ENCODE measurements at regions not wholly inside any gene's neighbourhood (a gene's known extent, or its start where the extent isn't known, plus 50 kb on each side); places are given as distances from the start of the nearest gene placed in this dataset.

- no peak for TF ChIP-seq CTCF (IDR thresholded peaks at IDR 0.05)
- Mint-ChIP-seq H3K27ac (no peak overlapping the region), H3K4me3 (no peak overlapping the region), H3K9me3 (no peaks in the 10 kb centered on the region), H3K36me3 (ENCODE audit: low read depth) (no peaks in the 10 kb centered on the region), H3K27me3 (no peaks in the 10 kb centered on the region), H3K4me1 (ENCODE audit: low read depth) (no peaks in the 10 kb centered on the region)
- DNase-seq (no peak), ATAC-seq (no peak)
- intact Hi-C loops (cut with micrococcal nuclease): no loop called here
- CTCF ChIA-PET: no interaction called here
- POLR2A ChIA-PET: no interaction called here
These were observed 194.3 kb upstream of the CD180 start for GRCh38 chr5:67390935-67391334.

GRCh38 chr5:67383451-67383850 is 186.9 kb upstream of the CD180 start:
- CTCF ChIA-PET: no interaction called here
- H3K9me3 Mint-ChIP-seq: no peaks in the 10 kb centered on the region

GRCh38 chr5:67381236-67381880 is 184.8 kb upstream of the CD180 start:
- Mint-ChIP-seq H3K36me3 (ENCODE audit: low read depth) (no peaks in the 10 kb centered on the region), H3K4me1 (ENCODE audit: low read depth) (no peaks in the 10 kb centered on the region), H3K27me3 (no peaks in the 10 kb centered on the region), H3K27ac (no peak overlapping the region), H3K4me3 (no peak overlapping the region), H3K9me3 (no peaks in the 10 kb centered on the region)
- ChIA-PET CTCF (no interaction called here), POLR2A (no interaction called here)
- no peak for TF ChIP-seq CTCF (IDR thresholded peaks at IDR 0.05)
- intact Hi-C loops (cut with micrococcal nuclease): no loop called here
- ATAC-seq (no peak), DNase-seq (no peak)

More at GRCh38 chr5:67383451-67383850, 186.9 kb upstream of the CD180 start:
- Mint-ChIP-seq H3K27me3 (no peaks in the 10 kb centered on the region), H3K36me3 (ENCODE audit: low read depth) (no peaks in the 10 kb centered on the region), H3K4me3 (no peak overlapping the region), H3K27ac (no peak overlapping the region), H3K4me1 (ENCODE audit: low read depth) (no peaks in the 10 kb centered on the region)
- DNase-seq: no peak
- intact Hi-C loops (cut with micrococcal nuclease): no loop called here
- no peak for ATAC-seq
- POLR2A ChIA-PET: no interaction called here
- TF ChIP-seq CTCF (IDR thresholded peaks at IDR 0.05): no peak

GRCh38 chr5:67380431-67380830 is 183.8 kb upstream of the CD180 start:
- CTCF ChIA-PET: no interaction called here

More at GRCh38 chr5:67380431-67380830, 183.8 kb upstream of the CD180 start:
- DNase-seq: no peak
- no peaks in the 10 kb centered on the region for H3K9me3 Mint-ChIP-seq
- intact Hi-C loops (cut with micrococcal nuclease): no loop called here
- TF ChIP-seq CTCF (IDR thresholded peaks at IDR 0.05): no peak
- H3K4me1 Mint-ChIP-seq (ENCODE audit: low read depth): no peaks in the 10 kb centered on the region
- no peak overlapping the region for H3K27ac Mint-ChIP-seq
- H3K4me3 Mint-ChIP-seq: no peak overlapping the region
- H3K36me3 Mint-ChIP-seq (ENCODE audit: low read depth): no peaks in the 10 kb centered on the region
- H3K27me3 Mint-ChIP-seq: no peaks in the 10 kb centered on the region
- POLR2A ChIA-PET: no interaction called here
- ATAC-seq: no peak
